ENCODE measurements at regions not wholly inside any gene's neighbourhood (a gene's known extent, or its start where the extent isn't known, plus 50 kb on each side); places are given as distances from the start of the nearest gene placed in this dataset.
"Not testable (repeated sequence)": the region's sequence is repeated elsewhere in the genome, so short reads cannot be mapped to it uniquely, and the experiment has no call there.

GRCh38 chr2:49811502-49811901 lies 657.2 kb upstream of the FSHR start:
- no peak for DNase-seq (ENCODE audit: extremely low spot score, insufficient read length, low read depth)
- no peak for FAIRE-seq

- DNase-seq (ENCODE audit: extremely low spot score, insufficient read length, low read depth) (no peak), FAIRE-seq (no peak)
Measured at GRCh38 chr2:49807689-49808088, 653.4 kb upstream of the FSHR start.

- DNase-seq (ENCODE audit: extremely low spot score, insufficient read length, low read depth) (no peak), FAIRE-seq (no peak)
Measured at GRCh38 chr2:49804111-49804510, 649.8 kb upstream of the FSHR start.

- DNase-seq (ENCODE audit: extremely low spot score, insufficient read length, low read depth) (no peak), FAIRE-seq (no peak)
Measured at GRCh38 chr2:49801898-49802450, 647.7 kb upstream of the FSHR start.

GRCh38 chr2:49798570-49798969 lies 644.3 kb upstream of the FSHR start:
- FAIRE-seq (no peak), DNase-seq (ENCODE audit: extremely low spot score, insufficient read length, low read depth) (no peak)

DNA sequence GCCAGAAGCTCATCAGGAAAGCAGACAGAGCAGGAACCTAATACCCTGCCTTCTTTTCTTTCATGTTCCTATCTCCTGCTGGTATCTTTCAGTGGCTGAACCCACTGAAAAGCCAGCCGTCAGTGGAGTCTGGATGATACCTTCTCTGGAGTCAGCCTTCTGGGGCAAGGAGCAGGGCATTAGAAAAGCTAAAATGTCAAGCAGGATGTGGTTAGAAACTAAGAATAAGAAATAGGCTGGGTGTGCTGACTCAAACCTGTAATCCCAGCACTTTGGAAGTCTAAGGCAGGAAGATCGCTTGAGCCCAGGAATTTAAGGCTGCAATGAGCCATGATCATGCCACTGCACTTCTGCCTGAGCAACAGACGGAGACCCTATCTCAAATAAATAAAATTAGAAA lies 642.0 kb upstream of the FSHR start:
- FAIRE-seq (no peak), DNase-seq (ENCODE audit: extremely low spot score, insufficient read length, low read depth) (no peak)

DNA sequence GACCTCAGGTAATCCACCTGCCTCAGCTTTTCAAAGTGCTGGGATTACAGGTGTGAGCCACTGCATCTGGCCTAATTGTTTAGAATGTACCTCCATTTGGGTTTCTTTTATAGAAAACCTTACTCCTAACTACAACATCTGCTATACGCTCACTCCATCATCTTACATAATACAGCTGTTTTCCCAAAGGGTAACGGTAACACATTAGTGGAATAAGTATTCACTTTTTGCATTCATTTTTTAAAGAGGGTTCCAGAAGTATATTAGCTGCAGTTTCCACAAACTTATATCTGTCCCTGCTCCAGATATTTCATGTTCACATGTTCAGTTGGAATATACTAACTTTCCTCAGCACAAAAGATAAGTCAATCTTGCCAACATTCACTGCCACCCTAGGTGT lies 640.1 kb upstream of the FSHR start:
- FAIRE-seq (no peak), DNase-seq (ENCODE audit: extremely low spot score, insufficient read length, low read depth) (no peak)

DNA sequence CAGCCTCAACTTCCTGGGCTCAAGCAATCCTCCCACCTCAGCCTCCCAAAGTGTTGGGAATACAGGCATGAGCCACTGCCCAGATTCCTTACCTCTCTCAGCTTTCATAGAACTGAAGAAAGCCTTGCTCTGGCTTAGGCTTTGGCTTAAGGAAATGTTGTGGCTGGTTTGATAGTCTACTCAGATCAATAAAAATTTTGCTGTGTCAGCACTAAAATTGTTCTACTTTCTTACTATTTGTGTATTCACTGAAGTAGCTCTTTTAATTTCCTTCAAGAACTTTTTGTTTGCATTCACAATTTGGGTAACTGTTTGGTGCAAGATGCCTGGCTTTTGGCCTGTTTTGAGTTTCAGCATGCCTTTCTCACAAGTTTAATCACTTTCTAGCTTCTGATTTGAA lies 634.0 kb upstream of the FSHR start:
- FAIRE-seq = no peak
- no peak for DNase-seq (ENCODE audit: extremely low spot score, insufficient read length, low read depth)

GRCh38 chr2:49780949-49781348 lies 626.6 kb upstream of the FSHR start:
- no peak for DNase-seq (ENCODE audit: extremely low spot score, insufficient read length, low read depth)
- no peak for FAIRE-seq

DNA sequence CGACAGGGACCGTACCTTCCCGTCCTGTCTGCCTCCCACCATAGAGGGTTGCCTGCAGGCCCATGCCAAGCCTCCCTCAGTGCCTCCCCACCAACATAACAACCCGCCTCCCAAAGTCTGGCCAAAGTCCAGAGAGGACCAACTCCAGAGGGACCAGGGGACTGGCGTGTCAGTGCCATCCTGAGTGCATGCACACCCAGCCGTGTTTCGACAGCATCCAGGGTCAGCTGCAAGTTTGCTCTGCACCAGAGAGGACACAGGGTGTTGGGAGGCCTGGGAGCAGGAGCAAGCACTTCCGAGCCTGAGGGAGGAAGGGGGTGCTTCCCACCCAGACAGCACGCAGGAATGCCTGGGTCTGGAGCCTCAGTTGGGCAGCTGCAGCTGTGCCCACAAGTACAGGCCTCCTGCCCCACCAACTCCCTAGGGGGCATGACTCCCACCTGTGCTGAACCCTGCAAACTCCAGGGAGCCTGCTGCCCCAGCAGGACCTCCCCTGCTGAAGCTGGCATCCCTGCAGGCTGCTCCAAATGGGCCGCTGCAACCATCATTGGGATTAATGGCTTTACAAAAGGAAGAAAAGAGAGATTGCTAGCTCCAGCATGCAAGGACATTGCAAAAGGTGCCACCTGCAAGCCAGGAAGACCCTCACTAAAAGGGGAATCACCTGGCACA lies 618.1 kb upstream of the FSHR start:
- DNase-seq (ENCODE audit: extremely low spot score, insufficient read length, low read depth) = no peak
- no peak for FAIRE-seq

DNA sequence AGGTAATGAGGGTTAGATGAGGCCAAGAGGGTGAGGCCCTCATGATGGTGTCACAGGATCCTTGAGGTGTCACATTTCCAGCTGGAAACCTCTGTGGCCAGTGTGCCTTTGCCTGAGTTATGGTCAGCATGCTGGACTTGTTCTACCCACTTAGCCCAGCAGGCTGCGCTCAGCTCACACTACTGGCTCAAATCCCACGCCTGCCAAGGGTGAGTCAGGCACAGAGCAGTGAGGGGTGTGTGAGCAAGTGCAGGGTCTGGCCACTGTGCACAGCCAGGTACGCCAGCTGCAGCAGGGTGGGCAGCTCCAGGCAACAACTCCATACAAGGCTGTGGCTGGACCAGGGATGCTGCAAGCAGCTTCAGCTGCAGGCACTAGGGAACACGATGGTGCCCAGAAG lies 616.6 kb upstream of the FSHR start:
- FAIRE-seq (no peak), DNase-seq (ENCODE audit: extremely low spot score, insufficient read length, low read depth) (no peak)

DNA sequence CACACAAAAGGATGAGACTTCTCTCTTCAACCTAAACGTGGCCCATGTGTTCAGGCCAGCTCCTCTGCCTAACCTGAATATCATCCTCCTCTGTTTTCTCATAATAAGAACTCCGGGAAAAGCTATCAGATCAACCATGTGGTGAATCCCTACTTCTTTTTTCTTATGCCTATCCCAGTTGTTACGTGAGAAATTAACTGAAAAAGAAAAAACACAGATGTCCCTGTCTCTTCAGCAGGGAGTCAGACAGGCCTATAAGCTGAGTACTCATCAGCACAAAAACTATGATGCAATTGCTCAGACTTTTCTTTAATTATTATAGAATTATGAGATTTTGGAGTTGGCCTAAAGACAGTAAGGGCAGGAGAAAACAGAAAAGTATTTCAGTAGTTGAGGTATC lies 613.0 kb upstream of the FSHR start:
- FAIRE-seq (no peak), DNase-seq (ENCODE audit: extremely low spot score, insufficient read length, low read depth) (no peak)

- FAIRE-seq (no peak), DNase-seq (ENCODE audit: extremely low spot score, insufficient read length, low read depth) (no peak)
Measured at GRCh38 chr2:49755777-49756176, 601.5 kb upstream of the FSHR start.

DNA sequence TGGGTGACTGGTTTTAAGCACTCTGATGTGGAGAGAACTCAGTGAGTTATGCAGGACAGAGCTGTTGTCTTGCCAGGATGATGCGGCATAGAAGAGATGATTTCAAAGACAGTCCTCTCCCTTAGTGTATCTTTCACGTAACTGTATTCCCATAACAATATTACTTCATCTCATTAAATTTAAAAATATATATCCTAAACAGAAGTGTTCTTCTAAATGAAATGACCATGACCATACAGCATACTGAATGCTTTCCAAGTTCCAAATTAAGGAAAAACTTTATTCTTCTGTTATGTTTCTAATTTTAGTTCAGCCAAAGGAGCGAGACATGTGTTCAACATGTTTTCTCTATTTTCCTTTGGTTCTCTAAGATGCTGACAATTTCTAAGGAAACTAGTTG lies 600.1 kb upstream of the FSHR start:
- DNase-seq (ENCODE audit: extremely low spot score, insufficient read length, low read depth) (no peak), FAIRE-seq (no peak)

DNA sequence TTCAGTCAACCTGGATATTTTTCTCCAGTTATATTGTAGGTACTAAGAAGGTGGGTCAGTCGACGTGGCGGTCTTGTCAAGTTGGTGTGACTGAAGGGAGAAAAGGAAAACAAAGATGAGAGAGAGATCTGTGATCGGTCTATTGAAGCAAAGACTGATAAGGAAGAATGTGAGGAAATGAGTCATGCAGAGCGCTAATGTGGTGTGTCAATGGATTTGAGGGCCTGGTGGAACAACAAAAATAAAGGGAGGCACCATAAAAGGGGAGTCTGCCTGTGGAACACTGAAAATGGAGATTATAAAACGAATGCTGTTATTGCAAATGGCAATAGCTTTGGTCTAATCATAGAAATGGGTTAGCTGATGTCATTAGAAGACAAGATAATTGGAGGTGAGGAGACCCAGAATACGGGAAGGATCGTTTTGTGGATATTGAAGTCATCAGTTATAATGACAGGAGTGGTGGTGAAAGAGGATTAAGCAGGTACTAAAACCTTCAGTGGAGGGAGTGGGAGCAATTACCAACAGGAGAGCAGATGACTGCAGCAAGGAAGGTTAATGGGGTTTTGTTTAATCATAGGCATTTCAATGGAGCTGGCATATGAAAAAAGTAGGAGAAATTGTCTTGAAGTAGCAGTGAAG lies 599.1 kb upstream of the FSHR start:
- FAIRE-seq (no peak), DNase-seq (ENCODE audit: extremely low spot score, insufficient read length, low read depth) (no peak)

GRCh38 chr2:49737606-49738005 lies 583.3 kb upstream of the FSHR start:
- FAIRE-seq = no peak
- no peak for DNase-seq (ENCODE audit: extremely low spot score, insufficient read length, low read depth)

GRCh38 chr2:49732924-49733323 lies 578.6 kb upstream of the FSHR start:
- DNase-seq (ENCODE audit: extremely low spot score, insufficient read length, low read depth); FAIRE-seq: not testable (repeated sequence)

DNA sequence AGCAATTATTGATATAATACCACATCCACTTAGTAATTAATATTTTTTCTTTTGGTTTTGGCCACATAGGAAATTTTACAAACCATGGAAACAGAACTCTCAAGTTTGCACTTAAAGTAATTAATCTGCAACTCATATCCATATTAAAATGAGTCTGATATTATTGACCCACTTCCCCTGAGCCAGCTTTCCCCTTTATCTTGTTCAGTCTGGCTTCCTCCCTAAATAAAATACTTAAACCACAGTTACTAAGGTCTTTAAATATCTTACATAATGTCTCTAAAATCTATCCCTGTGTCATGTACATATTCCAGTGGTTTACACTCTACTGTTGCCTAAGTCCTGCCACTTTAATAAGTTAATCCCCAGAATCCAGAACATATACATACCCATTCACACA lies 564.9 kb upstream of the FSHR start:
- DNase-seq (ENCODE audit: extremely low spot score, insufficient read length, low read depth) (no peak), FAIRE-seq (no peak)

GRCh38 chr2:49715597-49715996 lies 561.3 kb upstream of the FSHR start:
- no peak for FAIRE-seq
- no peak for DNase-seq (ENCODE audit: extremely low spot score, insufficient read length, low read depth)

- DNase-seq (ENCODE audit: extremely low spot score, insufficient read length, low read depth) = no peak
- FAIRE-seq = no peak
Measured at GRCh38 chr2:49714454-49714853, 560.1 kb upstream of the FSHR start.

- FAIRE-seq = no peak
Measured at GRCh38 chr2:49702740-49703139, 548.4 kb upstream of the FSHR start.

DNA sequence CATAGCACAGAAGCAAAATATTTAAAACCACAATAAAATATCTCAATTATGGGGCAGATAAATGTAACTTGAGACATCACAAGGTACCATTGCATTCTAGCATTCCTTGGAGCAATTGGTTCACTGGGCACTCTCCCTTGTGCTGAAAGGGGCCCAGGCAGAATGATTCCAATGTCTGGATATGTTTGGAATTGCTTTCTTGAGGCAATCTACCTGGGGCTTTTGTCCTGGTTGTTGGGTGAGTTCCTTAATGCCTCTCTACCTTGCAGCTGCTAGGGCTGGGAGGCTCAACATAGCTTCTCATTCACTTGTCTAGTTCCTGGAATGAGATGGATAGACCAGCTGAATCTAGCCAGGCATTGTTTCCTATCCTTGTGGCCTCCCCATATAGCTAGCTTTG lies 539.6 kb upstream of the FSHR start:
- FAIRE-seq (no peak), DNase-seq (ENCODE audit: extremely low spot score, insufficient read length, low read depth) (no peak)

More at GRCh38 chr2:49702740-49703139, 548.4 kb upstream of the FSHR start:
- no peak for DNase-seq (ENCODE audit: extremely low spot score, insufficient read length, low read depth)

Measured in GM18507 (cell line).